ENCODE measurements at regions not wholly inside any gene's neighbourhood (a gene's known extent, or its start where the extent isn't known, plus 50 kb on each side); places are given as distances from the start of the nearest gene placed in this dataset.

DNA sequence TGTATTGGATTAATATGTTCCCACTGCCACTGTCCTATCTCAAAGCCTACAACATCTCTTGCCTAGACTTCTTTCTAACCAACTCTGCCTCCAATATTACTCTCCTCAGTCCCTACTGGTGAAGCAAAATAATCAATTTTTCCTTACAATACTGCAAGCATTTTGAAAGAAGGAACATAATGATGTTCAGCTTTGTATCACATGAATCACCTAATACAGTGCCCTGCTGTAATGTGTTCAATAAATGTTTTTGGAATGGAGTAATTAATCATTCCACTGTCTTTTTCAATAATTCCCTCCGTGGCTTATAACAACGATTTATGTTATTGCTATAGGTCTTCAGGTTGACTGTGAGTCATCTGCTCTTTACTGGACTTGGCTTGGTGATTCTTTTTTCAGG lies 356.4 kb downstream of the TDRD15 start:
- Histone ChIP-seq H3K79me1 (ENCODE audit: low read depth in 1 of 2, low read length in 2 of 2) (no peaks in the 10 kb centered on the region), H3K36me3 (ENCODE audit: control insufficient read depth, insufficient read depth, low read length) (no peaks in the 10 kb centered on the region), H2BK120ac (ENCODE audit: low read depth, low read length) (no peak overlapping the region), H3K9me3 (ENCODE audit: control insufficient read depth, insufficient read depth, low read length) (0 out of 2 replicates have a peak, but pooled peaks cover 3% of the 10 kb centered on the region), H3K27me3 (ENCODE audit: control insufficient read depth, insufficient read depth, low read length) (no peaks in the 10 kb centered on the region), H2BK15ac (ENCODE audit: low read depth, low read length) (no peak overlapping the region), H4K20me1 (ENCODE audit: insufficient read depth, low read length) (no peaks in the 10 kb centered on the region), H3K56ac (ENCODE audit: extremely low read depth, insufficient read depth, low read length) (no peak overlapping the region), H3K4me1 (ENCODE audit: control insufficient read depth, insufficient read depth, low read length) (no peaks in the 10 kb centered on the region), H3K4me2 (ENCODE audit: low read depth, low read length) (no peak overlapping the region), H2AK9ac (replicated peaks; ENCODE audit: low read depth, low read length, poor library complexity) (no peak overlapping the region), H2AFZ (replicated peaks; ENCODE audit: low read length, poor library complexity) (no peak overlapping the region), H4K91ac (ENCODE audit: insufficient read depth, low read depth, low read length) (no peak overlapping the region), H3K9me1 (ENCODE audit: insufficient read depth, low read length) (no peaks in the 10 kb centered on the region), H4K8ac (ENCODE audit: low read depth in 2 of 2, low read length in 2 of 2) (no peak overlapping the region), H3K4me3 (ENCODE audit: insufficient read depth, low read depth, low read length) (no peak overlapping the region), H3K4ac (ENCODE audit: low read depth, low read length) (no peak overlapping the region), H4K5ac (ENCODE audit: low read depth, low read length) (no peak overlapping the region), H3K9ac (ENCODE audit: low read depth, low read length) (no peak overlapping the region), H2BK20ac (ENCODE audit: low read depth, low read length) (peak overlapping the region; percentile 72; the same call in 1 of the 2 replicates), H2AK5ac (ENCODE audit: low read depth, low read length) (no peak overlapping the region), H2BK5ac (ENCODE audit: low read depth, low read length, poor library complexity, severe bottlenecking) (no peak overlapping the region), H3K18ac (ENCODE audit: low read depth, low read length) (no peak overlapping the region), H3K23ac (ENCODE audit: low read depth, low read length) (no peak overlapping the region), H3K27ac (ENCODE audit: insufficient read depth, low read length) (no peak overlapping the region), H3K14ac (replicated peaks; ENCODE audit: low read depth, low read length) (no peak overlapping the region)
- intact Hi-C loops (cut with micrococcal nuclease) (no loop called here), dilution Hi-C loops (cut with HindIII; ENCODE audit: low sequenced_read_pairs, unreplicated experiment) (no loop called here), in situ Hi-C loops (cut with MboI; ENCODE audit: low sequenced_read_pairs) (no loop called here)
- ChIA-PET CTCF (interaction anchor here (0.7 kb wide), 2 partner anchors 10 to 234 kb away, joined by 3 read pairs; no protein-coding TSS in a partner anchor), POLR2A (ENCODE audit: unreplicated experiment) (no interaction called here)
- no CpG with 5 or more reads among the region's 2 CpGs for WGBS, 2 experiments (ENCODE audit: extremely low coverage in 2 of 2, insufficient read length in 1 of 2)
- ATAC-seq (ENCODE audit: low read depth) (no peak), DNase-seq (peak; percentile 55)
- no TSS peak for BruUV-seq (replicated peaks)
- no peak for TF ChIP-seq RFX5 (IDR thresholded peaks at IDR 0.05; ENCODE audit: low read depth, low read length)
- TF ChIP-seq, protein P1, sequence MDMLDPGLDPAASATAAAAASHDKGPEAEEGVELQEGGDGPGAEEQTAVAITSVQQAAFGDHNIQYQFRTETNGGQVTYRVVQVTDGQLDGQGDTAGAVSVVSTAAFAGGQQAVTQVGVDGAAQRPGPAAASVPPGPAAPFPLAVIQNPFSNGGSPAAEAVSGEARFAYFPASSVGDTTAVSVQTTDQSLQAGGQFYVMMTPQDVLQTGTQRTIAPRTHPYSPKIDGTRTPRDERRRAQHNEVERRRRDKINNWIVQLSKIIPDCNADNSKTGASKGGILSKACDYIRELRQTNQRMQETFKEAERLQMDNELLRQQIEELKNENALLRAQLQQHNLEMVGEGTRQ (IDR thresholded peaks at IDR 0.05; ENCODE audit: low read depth, low read length): no peak
- TF ChIP-seq BHLHE40 (IDR thresholded peaks at IDR 0.05; ENCODE audit: low read depth, low read length): no peak
- no peak for TF ChIP-seq SMC3 (IDR thresholded peaks at IDR 0.05; ENCODE audit: low read depth, low read length)
- no peak for TF ChIP-seq CHD1 (IDR thresholded peaks at IDR 0.05; ENCODE audit: low read depth, low read length)
- TF ChIP-seq FOS (IDR thresholded peaks at IDR 0.05; ENCODE audit: low read depth, low read length): no peak
- no peak for TF ChIP-seq MAFK (IDR thresholded peaks at IDR 0.05; ENCODE audit: low read depth, low read length)
- TF ChIP-seq, protein P2, sequence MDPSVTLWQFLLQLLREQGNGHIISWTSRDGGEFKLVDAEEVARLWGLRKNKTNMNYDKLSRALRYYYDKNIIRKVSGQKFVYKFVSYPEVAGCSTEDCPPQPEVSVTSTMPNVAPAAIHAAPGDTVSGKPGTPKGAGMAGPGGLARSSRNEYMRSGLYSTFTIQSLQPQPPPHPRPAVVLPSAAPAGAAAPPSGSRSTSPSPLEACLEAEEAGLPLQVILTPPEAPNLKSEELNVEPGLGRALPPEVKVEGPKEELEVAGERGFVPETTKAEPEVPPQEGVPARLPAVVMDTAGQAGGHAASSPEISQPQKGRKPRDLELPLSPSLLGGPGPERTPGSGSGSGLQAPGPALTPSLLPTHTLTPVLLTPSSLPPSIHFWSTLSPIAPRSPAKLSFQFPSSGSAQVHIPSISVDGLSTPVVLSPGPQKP (IDR thresholded peaks at IDR 0.05; ENCODE audit: borderline replicate concordance, low read depth, low read length): no peak
- TF ChIP-seq MXI1 (IDR thresholded peaks at IDR 0.05; ENCODE audit: borderline replicate concordance, low read depth, low read length): no peak
- TF ChIP-seq RAD21 (IDR thresholded peaks at IDR 0.05; ENCODE audit: low read length): no peak
- no peak for TF ChIP-seq MAZ (IDR thresholded peaks at IDR 0.05; ENCODE audit: borderline replicate concordance, low read depth, low read length)
- no peak for TF ChIP-seq CEBPB (IDR thresholded peaks at IDR 0.05; ENCODE audit: low read depth, low read length)
- no peak for TF ChIP-seq RCOR1 (IDR thresholded peaks at IDR 0.05; ENCODE audit: insufficient replicate concordance, low read length)
- TF ChIP-seq, protein P3, sequence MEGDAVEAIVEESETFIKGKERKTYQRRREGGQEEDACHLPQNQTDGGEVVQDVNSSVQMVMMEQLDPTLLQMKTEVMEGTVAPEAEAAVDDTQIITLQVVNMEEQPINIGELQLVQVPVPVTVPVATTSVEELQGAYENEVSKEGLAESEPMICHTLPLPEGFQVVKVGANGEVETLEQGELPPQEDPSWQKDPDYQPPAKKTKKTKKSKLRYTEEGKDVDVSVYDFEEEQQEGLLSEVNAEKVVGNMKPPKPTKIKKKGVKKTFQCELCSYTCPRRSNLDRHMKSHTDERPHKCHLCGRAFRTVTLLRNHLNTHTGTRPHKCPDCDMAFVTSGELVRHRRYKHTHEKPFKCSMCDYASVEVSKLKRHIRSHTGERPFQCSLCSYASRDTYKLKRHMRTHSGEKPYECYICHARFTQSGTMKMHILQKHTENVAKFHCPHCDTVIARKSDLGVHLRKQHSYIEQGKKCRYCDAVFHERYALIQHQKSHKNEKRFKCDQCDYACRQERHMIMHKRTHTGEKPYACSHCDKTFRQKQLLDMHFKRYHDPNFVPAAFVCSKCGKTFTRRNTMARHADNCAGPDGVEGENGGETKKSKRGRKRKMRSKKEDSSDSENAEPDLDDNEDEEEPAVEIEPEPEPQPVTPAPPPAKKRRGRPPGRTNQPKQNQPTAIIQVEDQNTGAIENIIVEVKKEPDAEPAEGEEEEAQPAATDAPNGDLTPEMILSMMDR (conservative IDR thresholded peaks at IDR 0.05; ENCODE audit: low read depth, low read length): no peak

Data from IMR-90 (cell line).